Smooth muscle cell (in vitro differentiated cells): ENCODE measurements at regions not wholly inside any gene's neighbourhood (a gene's known extent, or its start where the extent isn't known, plus 50 kb on each side); places are given as distances from the start of the nearest gene placed in this dataset.

Experiments used
- DNase-seq: peaks from one replicate; lab custom pipeline; 2025; ENCODE audit not compliant: unreplicated experiment; lab: John Stamatoyannopoulos, UW
- H2AFZ ChIP-seq: fragments of 200-600 bp; sonication (generic); 2 replicates; pipeline ENCODE4 v1.6.0; 2016; ENCODE audit warnings: antibody characterized with exemption, low read depth, mild to moderate bottlenecking
- H3F3A ChIP-seq: fragments of 200-600 bp; sonication (generic); 2 replicates; pipeline ENCODE4 v1.6.0; 2017; ENCODE audit warnings: antibody characterized with exemption, low read depth
- H3K27ac ChIP-seq: fragments of 200-600 bp; sonication (generic); 2 replicates; pipeline ENCODE4 v1.5.1; 2016; ENCODE audit warnings: low read depth, mild to moderate bottlenecking
- H3K27me3 ChIP-seq: fragments of 200-600 bp; sonication (generic); 2 replicates; pipeline ENCODE4 v1.6.1; 2016; ENCODE audit warnings: low read depth, mild to moderate bottlenecking
- H3K36me3 ChIP-seq: fragments of 200-600 bp; sonication (generic); 2 replicates; pipeline ENCODE4 v1.5.1; 2016; ENCODE audit warnings: low read depth
- H3K4me1 ChIP-seq: fragments of 200-600 bp; sonication (generic); 2 replicates; pipeline ENCODE4 v1.5.1; 2016; ENCODE audit warnings: low read depth
- H3K4me2 ChIP-seq: fragments of 200-600 bp; sonication (generic); 2 replicates; pipeline ENCODE4 v1.6.0; 2016; ENCODE audit warnings: mild to moderate bottlenecking
- H3K4me3 ChIP-seq: fragments of 200-600 bp; sonication (generic); 2 replicates; pipeline ENCODE4 v1.5.1; 2016; ENCODE audit warnings: mild to moderate bottlenecking
- H3K79me2 ChIP-seq: fragments of 200-600 bp; sonication (generic); 2 replicates; pipeline ENCODE4 v1.6.0; 2016; ENCODE audit warnings: low read depth, mild to moderate bottlenecking
- H3K9ac ChIP-seq: fragments of 200-600 bp; sonication (generic); 2 replicates; pipeline ENCODE4 v1.6.0; 2016; ENCODE audit warnings: low read depth
- H3K9me3 ChIP-seq: fragments of 200-600 bp; sonication (generic); replicated peaks from 2 replicates; pipeline ENCODE4 v1.5.1; 2016; ENCODE audit warnings: low read depth
- H4K20me1 ChIP-seq: fragments of 200-600 bp; sonication (generic); 2 replicates; pipeline ENCODE4 v1.6.0; 2016; ENCODE audit warnings: low read depth
- CTCF ChIP-seq: fragments of 200-600 bp; sonication (generic); IDR thresholded peaks from 2 replicates; pipeline ENCODE4 v1.5.1; 2017; ENCODE audit warnings: borderline replicate concordance, mild to moderate bottlenecking, antibody characterized with exemption; ENCODE audit not compliant: insufficient read depth, poor library complexity, severe bottlenecking
- WGBS: methylation state at CpG from one replicate; pipeline ENCODE4 v1.1.7; 2016; ENCODE audit warnings: low lambda C conversion rate; 5-methylcytosine and 5-hydroxymethylcytosine counted together

- peaks cover 7% of the 10 kb centered on the region for H3K4me1 ChIP-seq
- no peak overlapping the region for H2AFZ ChIP-seq
- 38% methylated on average over 3 of the region's 3 CpGs for WGBS
- no peaks in the 10 kb centered on the region for H3K79me2 ChIP-seq
- H3K9me3 ChIP-seq: no peaks in the 10 kb centered on the region
- no peak overlapping the region for H3K9ac ChIP-seq
- no peak for DNase-seq
- peak overlapping the region; percentile 42 for H3K27ac ChIP-seq
- no peak for TF ChIP-seq CTCF
- H3F3A ChIP-seq: no peaks in the 10 kb centered on the region
- no peaks in the 10 kb centered on the region for H4K20me1 ChIP-seq
- no peaks in the 10 kb centered on the region for H3K36me3 ChIP-seq
- H3K4me2 ChIP-seq: peak overlapping the region; percentile 61
- no peaks in the 10 kb centered on the region for H3K27me3 ChIP-seq
- no peak overlapping the region for H3K4me3 ChIP-seq
Measured at GRCh38 chr10:108582387-108582786, 1340.9 kb downstream of the XPNPEP1 start.

DNA sequence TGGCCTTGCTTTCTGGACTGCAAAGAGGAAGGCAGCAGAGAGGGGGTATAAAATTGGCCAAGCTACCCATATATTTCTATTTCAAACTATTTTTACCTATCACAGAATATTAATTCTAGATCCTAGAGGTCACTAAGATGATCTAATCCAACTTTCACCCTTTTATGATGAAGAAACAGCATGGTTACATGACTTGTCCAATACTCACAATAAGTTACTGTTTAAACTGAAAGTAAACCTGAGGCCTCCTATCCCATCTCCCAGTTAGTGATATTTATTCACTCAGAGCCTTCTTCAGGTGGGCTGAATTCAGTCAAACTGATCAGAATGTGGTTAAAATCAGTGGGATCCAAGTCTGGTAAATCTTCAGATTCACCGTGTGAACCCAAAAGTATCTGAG, 1345.1 kb downstream of the XPNPEP1 start:
- H4K20me1 ChIP-seq: no peaks in the 10 kb centered on the region
- no peak overlapping the region for H3K27ac ChIP-seq
- H3K9me3 ChIP-seq: no peaks in the 10 kb centered on the region
- DNase-seq: no peak
- no peaks in the 10 kb centered on the region for H3F3A ChIP-seq
- no peak overlapping the region for H3K4me2 ChIP-seq
- WGBS: 92% methylated on average over 1 of the region's 1 CpG
- peaks cover 4% of the 10 kb centered on the region for H3K4me1 ChIP-seq
- no peak overlapping the region for H2AFZ ChIP-seq
- H3K4me3 ChIP-seq: no peak overlapping the region
- H3K9ac ChIP-seq: no peak overlapping the region
- H3K36me3 ChIP-seq: no peaks in the 10 kb centered on the region
- no peaks in the 10 kb centered on the region for H3K79me2 ChIP-seq
- no peak for TF ChIP-seq CTCF
- H3K27me3 ChIP-seq: no peaks in the 10 kb centered on the region

DNA sequence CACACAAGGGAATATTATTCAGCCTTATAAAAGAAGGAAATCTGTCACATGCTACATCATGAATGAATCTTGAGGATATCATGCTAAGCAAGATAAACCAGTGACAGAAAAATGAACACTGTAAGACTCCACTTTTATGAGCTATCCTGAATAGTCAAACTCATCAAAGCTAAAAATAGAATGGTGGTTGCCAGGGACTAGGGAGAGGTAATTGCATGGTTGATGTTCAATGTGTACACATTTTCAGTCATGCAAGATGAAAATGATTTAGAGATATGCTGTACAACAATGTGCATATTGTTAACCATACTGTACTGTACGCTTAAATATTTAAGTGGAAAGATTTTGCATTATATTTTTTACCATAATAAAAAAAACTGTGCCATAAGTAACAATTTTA, 1349.1 kb downstream of the XPNPEP1 start:
- H3K79me2 ChIP-seq: no peaks in the 10 kb centered on the region
- H3K4me1 ChIP-seq: no peaks in the 10 kb centered on the region
- H3K27me3 ChIP-seq: no peaks in the 10 kb centered on the region
- no peak overlapping the region for H3K9ac ChIP-seq
- no peak for DNase-seq
- H3K4me2 ChIP-seq: no peak overlapping the region
- no peak for TF ChIP-seq CTCF
- H4K20me1 ChIP-seq: no peaks in the 10 kb centered on the region
- H3K36me3 ChIP-seq: no peaks in the 10 kb centered on the region
- no peaks in the 10 kb centered on the region for H3F3A ChIP-seq
- no peak overlapping the region for H3K27ac ChIP-seq
- 94% methylated on average over 1 of the region's 1 CpG for whole genome bisulfite sequencing
- H3K9me3 ChIP-seq: no peaks in the 10 kb centered on the region
- no peak overlapping the region for H3K4me3 ChIP-seq
- H2AFZ ChIP-seq: no peak overlapping the region

DNA sequence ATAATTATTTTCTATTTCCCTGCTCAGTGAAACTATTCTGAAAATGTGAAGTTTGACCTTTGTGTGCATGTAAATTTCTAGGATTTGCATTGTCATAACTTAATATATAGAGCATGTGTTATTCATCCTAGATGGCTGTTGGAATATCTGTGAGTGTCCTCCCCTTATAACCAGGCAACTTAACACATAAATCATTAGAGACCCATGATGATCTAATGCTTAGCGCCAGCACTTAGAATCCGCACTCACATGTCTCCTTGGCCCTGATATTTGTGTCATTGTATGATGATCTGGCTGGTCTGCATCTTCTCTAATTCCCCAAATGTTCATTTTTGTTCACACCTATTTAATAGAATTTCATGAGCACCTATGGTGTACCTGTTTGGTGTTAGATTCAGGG, 1354.5 kb downstream of the XPNPEP1 start:
- Histone ChIP-seq H3K4me2 (no peak overlapping the region), H3K4me3 (no peak overlapping the region), H3K79me2 (no peaks in the 10 kb centered on the region), H3K27me3 (no peaks in the 10 kb centered on the region), H3K9me3 (no peaks in the 10 kb centered on the region), H4K20me1 (no peaks in the 10 kb centered on the region), H3K4me1 (no peaks in the 10 kb centered on the region), H3K9ac (no peak overlapping the region), H3F3A (no peaks in the 10 kb centered on the region), H2AFZ (no peak overlapping the region), H3K27ac (no peak overlapping the region), H3K36me3 (no peaks in the 10 kb centered on the region)
- WGBS: 94% methylated on average over 2 of the region's 2 CpGs
- DNase-seq: no peak
- TF ChIP-seq CTCF: no peak
